Breast epithelium (tissue), 3 donors: ENCODE measurements at regions not wholly inside any gene's neighbourhood (a gene's known extent, or its start where the extent isn't known, plus 50 kb on each side); places are given as distances from the start of the nearest gene placed in this dataset.

Source experiments
- CTCF ChIP-seq, 3 donors: fragments of 450-650 bp; IDR thresholded peaks; one replicate each; pipeline ENCODE4 v1.5.1; 2016 to 2017; ENCODE audit warnings: antibody characterized with exemption in 3 of 3, mild to moderate bottlenecking in 3 of 3, moderate library complexity in 3 of 3
- POLR2A ChIP-seq: fragments of 450-650 bp; IDR thresholded peaks from one replicate; pipeline ENCODE4 v1.6.1; 2016; ENCODE audit warnings: antibody characterized with exemption, mild to moderate bottlenecking, moderate library complexity
- POLR2AphosphoS5 ChIP-seq, 3 donors: sonication (generic); formaldehyde crosslinking; IDR thresholded peaks; one replicate each; pipeline ENCODE4 v1.6.1; 2017; ENCODE audit warnings: antibody characterized with exemption in 3 of 3

GRCh38 chr14:43169722-43170121 lies 1337.4 kb downstream of the FSCB start:
- no peak for TF ChIP-seq CTCF (IDR thresholded peaks at IDR 0.05)
- no peak for TF ChIP-seq POLR2AphosphoS5 (IDR thresholded peaks at IDR 0.05)
- no peak for TF ChIP-seq POLR2A
